ENCODE measurements at regions not wholly inside any gene's neighbourhood (a gene's known extent, or its start where the extent isn't known, plus 50 kb on each side); places are given as distances from the start of the nearest gene placed in this dataset.

GRCh38 chr3:27632431-27633223 is 89.5 kb downstream of the EOMES start (continued):
- 0 out of 2 replicates have a peak, but pooled peaks have one; percentile 32 for TF ChIP-seq RBFOX2 (IDR thresholded peaks at IDR 0.05; ENCODE audit: low read depth, low read length)
- TF ChIP-seq TFDP2 (CRISPR knock-in tag; IDR thresholded peaks at IDR 0.05): 0 out of 2 replicates have a peak, but pooled peaks have one; percentile 35
- TF ChIP-seq ZNF331 (CRISPR knock-in tag; IDR thresholded peaks at IDR 0.05): peak; percentile 72
- no peak for TF ChIP-seq ZBTB7A (CRISPR knock-in tag; IDR thresholded peaks at IDR 0.05)
- peak; percentile 52; the same call in 1 of the 2 replicates for TF ChIP-seq TBX2 (CRISPR knock-in tag; IDR thresholded peaks at IDR 0.05; ENCODE audit: borderline replicate concordance)
- TF ChIP-seq ESRRA (CRISPR knock-in tag; IDR thresholded peaks at IDR 0.05; ENCODE audit: low read depth): 0 out of 2 replicates have a peak, but pooled peaks have one; percentile 42
- no peak for TF ChIP-seq HNRNPH1 (optimal IDR thresholded peaks at IDR 0.05; ENCODE audit: low read depth, low read length)
- TF ChIP-seq YY1 (IDR thresholded peaks at IDR 0.05; ENCODE audit: insufficient read depth, insufficient replicate concordance, low read depth, low read length): peak; percentile 66
- peak; percentile 36; the same call in 1 of the 2 replicates for TF ChIP-seq MEF2D (CRISPR knock-in tag; IDR thresholded peaks at IDR 0.05)
- TF ChIP-seq PCBP2 (optimal IDR thresholded peaks at IDR 0.05; ENCODE audit: low read depth, low read length, poor library complexity, severe bottlenecking): no peak
- no peak for TF ChIP-seq FOXK1 (CRISPR knock-in tag; IDR thresholded peaks at IDR 0.05; ENCODE audit: borderline replicate concordance, low read depth)
- TF ChIP-seq ZFP91 (CRISPR knock-in tag; IDR thresholded peaks at IDR 0.05; ENCODE audit: borderline replicate concordance): 0 out of 2 replicates have a peak, but pooled peaks have one; percentile 30
- TF ChIP-seq ZNF770 (CRISPR knock-in tag; IDR thresholded peaks at IDR 0.05): peak; percentile 94
- TF ChIP-seq ZNF329 (CRISPR knock-in tag; IDR thresholded peaks at IDR 0.05; ENCODE audit: low read depth): 0 out of 2 replicates have a peak, but pooled peaks have one; percentile 61
- TF ChIP-seq ZNF350 (CRISPR knock-in tag; IDR thresholded peaks at IDR 0.05; ENCODE audit: borderline replicate concordance, low read depth): no peak
- TF ChIP-seq ZNF34 (CRISPR knock-in tag; IDR thresholded peaks at IDR 0.05; ENCODE audit: borderline replicate concordance): 0 out of 2 replicates have a peak, but pooled peaks have one; percentile 70
- TF ChIP-seq EHMT2 (IDR thresholded peaks at IDR 0.05; ENCODE audit: borderline replicate concordance, low read depth, low read length): no peak
- TF ChIP-seq SALL1 (CRISPR knock-in tag; IDR thresholded peaks at IDR 0.05): peak; percentile 83
- TF ChIP-seq ZNF747 (CRISPR knock-in tag; IDR thresholded peaks at IDR 0.05; ENCODE audit: borderline replicate concordance): no peak
- TF ChIP-seq ZNF550 (CRISPR knock-in tag; IDR thresholded peaks at IDR 0.05; ENCODE audit: borderline replicate concordance): no peak
- peak; percentile 48; the same call in 1 of the 2 replicates for TF ChIP-seq GZF1 (CRISPR knock-in tag; IDR thresholded peaks at IDR 0.05)
- no peak for TF ChIP-seq HIVEP1 (CRISPR knock-in tag; IDR thresholded peaks at IDR 0.05)
- no peak for TF ChIP-seq ZSCAN5A (CRISPR knock-in tag; IDR thresholded peaks at IDR 0.05; ENCODE audit: borderline replicate concordance)
